Neural cell (in vitro differentiated cells): ENCODE measurements at regions not wholly inside any gene's neighbourhood (a gene's known extent, or its start where the extent isn't known, plus 50 kb on each side); places are given as distances from the start of the nearest gene placed in this dataset.

Experiments used
- CTCF ChIP-seq: fragments of 450-650 bp; IDR thresholded peaks from 2 replicates; pipeline ENCODE4 v1.5.1; 2014; ENCODE audit warnings: antibody characterized with exemption, mild to moderate bottlenecking, moderate library complexity; ENCODE audit not compliant: poor library complexity, severe bottlenecking
- POLR2AphosphoS5 ChIP-seq: IDR thresholded peaks from 2 replicates; pipeline ENCODE4 v1.6.1; 2012
- SMC3 ChIP-seq: fragments of 450-650 bp; conservative IDR thresholded peaks from 2 replicates; pipeline ENCODE4 v1.6.1; 2014; ENCODE audit warnings: antibody characterized with exemption, mild to moderate bottlenecking, moderate library complexity; ENCODE audit not compliant: poor library complexity

GRCh38 chr13:110993788-110994187 is 78.9 kb upstream of the ANKRD10 start:
- TF ChIP-seq CTCF (no peak), SMC3 (no peak), POLR2AphosphoS5 (no peak)
